CD4-positive, alpha-beta T cell treated with Interleukin-10 for 1 hour (primary cell): ENCODE measurements at regions not wholly inside any gene's neighbourhood (a gene's known extent, or its start where the extent isn't known, plus 50 kb on each side); places are given as distances from the start of the nearest gene placed in this dataset.
"Not testable (repeated sequence)": the region's sequence is repeated elsewhere in the genome, so short reads cannot be mapped to it uniquely, and the experiment has no call there.

ENCODE experiments used
- DNase-seq: peaks from one replicate; pipeline ENCODE4 v3.0.0-alpha.2; 2020

- DNase-seq: no peak
Measured at GRCh38 chr4:29052266-29052665, 1667.9 kb upstream of the PCDH7 start.

GRCh38 chr4:29058531-29058930 lies 1661.6 kb upstream of the PCDH7 start:
- no peak for DNase-seq

GRCh38 chr4:29066861-29067260 lies 1653.3 kb upstream of the PCDH7 start:
- DNase-seq: no peak

GRCh38 chr4:29073571-29073970 lies 1646.6 kb upstream of the PCDH7 start:
- DNase-seq: no peak

GRCh38 chr4:29075366-29075765 lies 1644.8 kb upstream of the PCDH7 start:
- no peak for DNase-seq

GRCh38 chr4:29079260-29079659 lies 1640.9 kb upstream of the PCDH7 start:
- DNase-seq: no peak

GRCh38 chr4:29081234-29081955 lies 1638.8 kb upstream of the PCDH7 start:
- no peak for DNase-seq

- DNase-seq: no peak
Measured at GRCh38 chr4:29082684-29083083, 1637.5 kb upstream of the PCDH7 start.

- no peak for DNase-seq
Measured at GRCh38 chr4:29085748-29086147, 1634.4 kb upstream of the PCDH7 start.

GRCh38 chr4:29104694-29105093 lies 1615.5 kb upstream of the PCDH7 start:
- DNase-seq: no peak

- no peak for DNase-seq
Measured at GRCh38 chr4:29113960-29114359, 1606.2 kb upstream of the PCDH7 start.

GRCh38 chr4:29117231-29117722 lies 1602.9 kb upstream of the PCDH7 start:
- DNase-seq: not testable (repeated sequence)

- DNase-seq: no peak
Measured at GRCh38 chr4:29121586-29121985, 1598.6 kb upstream of the PCDH7 start.

GRCh38 chr4:29128810-29129209 lies 1591.4 kb upstream of the PCDH7 start:
- DNase-seq: no peak

GRCh38 chr4:29131304-29131703 lies 1588.9 kb upstream of the PCDH7 start:
- DNase-seq: no peak

GRCh38 chr4:29142708-29143107 lies 1577.5 kb upstream of the PCDH7 start:
- no peak for DNase-seq

- DNase-seq: no peak
Measured at GRCh38 chr4:29151584-29151983, 1568.6 kb upstream of the PCDH7 start.

- DNase-seq: no peak
Measured at GRCh38 chr4:29153642-29154041, 1566.5 kb upstream of the PCDH7 start.

GRCh38 chr4:29175291-29175690 lies 1544.9 kb upstream of the PCDH7 start:
- no peak for DNase-seq

- no peak for DNase-seq
Measured at GRCh38 chr4:29199025-29199424, 1521.1 kb upstream of the PCDH7 start.

GRCh38 chr4:29199485-29199884 lies 1520.7 kb upstream of the PCDH7 start:
- no peak for DNase-seq

GRCh38 chr4:29213020-29213419 lies 1507.1 kb upstream of the PCDH7 start:
- DNase-seq: no peak

- no peak for DNase-seq
Measured at GRCh38 chr4:29220761-29221160, 1499.4 kb upstream of the PCDH7 start.

- no peak for DNase-seq
Measured at GRCh38 chr4:29224911-29225310, 1495.3 kb upstream of the PCDH7 start.

GRCh38 chr4:29240641-29241040 lies 1479.5 kb upstream of the PCDH7 start:
- DNase-seq: no peak
